Pancreas (tissue), 10 donors: ENCODE measurements at regions not wholly inside any gene's neighbourhood (a gene's known extent, or its start where the extent isn't known, plus 50 kb on each side); places are given as distances from the start of the nearest gene placed in this dataset.

Experiments
- ATAC-seq, 4 donors: fragments of 200-7000 bp; cut with Tn5 transposase; one replicate each; pipeline versions ENCODE4 v1.8.0 to v1.9.1; 2020; ENCODE audit warnings: mild to moderate bottlenecking in 4 of 4, moderate library complexity in 4 of 4
- DNase-seq, 6 donors: peaks; one replicate each; pipeline ENCODE4 v3.0.0-alpha.2; 2020
- FAIRE-seq: peaks from 2 replicates; lab custom pipeline; 2012; peaks lifted over from hg19 to GRCh38; lab: Jason Lieb, UNC
- H3K27ac ChIP-seq, 4 donors: fragments of 200-600 bp; sonication (generic); 1 replicate in 3 of 4; 2 replicates in 1 of 4; pipeline versions ENCODE4 v1.5.0 to v1.8.0; 2020
- H3K27me3 ChIP-seq, 4 donors: fragments of 200-600 bp; one replicate each; pipeline ENCODE4 v1.8.0; 2021
- H3K36me3 ChIP-seq, 3 donors: fragments of 200-600 bp; sonication (generic) in 1 of 3; one replicate each; pipeline versions ENCODE4 v1.5.0 to v1.8.0; 2020 to 2021
- H3K4me1 ChIP-seq, 3 donors: fragments of 200-600 bp; one replicate each; pipeline ENCODE4 v1.8.0; 2021
- H3K4me3 ChIP-seq, 4 donors: fragments of 200-600 bp; sonication (generic) in 2 of 4; one replicate each; pipeline versions ENCODE4 v1.5.0 to v1.8.0; 2020 to 2021
- H3K9me3 ChIP-seq, 4 donors: fragments of 200-600 bp; one replicate each; pipeline ENCODE4 v1.8.0; 2021
- WGBS, 2 donors: extraction: QIAGEN DNeasy Blood & Tissue Kit; methylation state at CpG; one replicate each; pipeline ENCODE4 v1.1.7; 2013; 5-methylcytosine and 5-hydroxymethylcytosine counted together
- intact Hi-C, 3 donors: fragments of 100-400 bp; cut with DNase I; formaldehyde crosslinking; loops; one replicate each; pipeline versions ENCODE4 v1.11.1 to v1.14.2; 2022
- TF ChIP-seq, protein P1 (sequence below), 4 donors: fragments of 200-600 bp; sonication (generic) in 3 of 4; IDR thresholded peaks; one replicate each; pipeline versions ENCODE4 v1.5.0 to v1.8.0; 2021; ENCODE audit warnings: antibody characterized with exemption in 4 of 4
- donor health status: healthy with polysubstance abuse.
- donor health status: DM: no; HTN: no; CAD: no; lungs with moderate emphysema.
- donor health status: DM: no; HTN: no; CAD: no.
- donor health status: control.
- donor health status: control.
- donor health status: Bipolar disorder and iron deficiency.
- donor health status: DM: yes; HTN: yes; CAD: no.
- donor health status: DM: no; HTN: no; CAD: no.
- donor health status: DM: no; HTN: no; CAD: no.
- donor health status: DM: yes; HTN: yes; CAD: no.

DNA sequence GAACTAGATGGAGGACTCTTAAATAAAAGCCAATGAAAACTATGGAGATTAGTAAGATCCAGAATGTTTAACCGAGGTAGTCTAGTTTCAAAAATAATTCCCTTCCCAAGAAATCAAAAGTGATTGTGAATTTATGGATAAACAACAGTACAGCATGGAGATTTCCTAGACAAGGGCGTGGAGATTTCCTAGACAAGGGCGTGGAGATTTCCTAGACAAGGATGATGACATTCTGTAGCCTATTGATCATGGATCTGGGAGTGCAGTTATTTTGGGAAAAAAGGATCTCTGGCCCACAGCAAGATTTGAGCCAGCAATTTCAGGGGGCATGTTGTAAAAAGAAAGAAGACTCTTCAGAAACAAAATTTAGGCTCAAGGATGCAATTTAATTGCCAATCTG lies 175.3 kb downstream of the RAP2B start:
- FAIRE-seq (no peak), DNase-seq (no peak), ATAC-seq (no peak)
- Histone ChIP-seq H3K9me3 (no peaks in the 10 kb centered on the region), H3K4me3 (no peak overlapping the region), H3K36me3 (no peaks in the 10 kb centered on the region), H3K4me1 (no peaks in the 10 kb centered on the region), H3K27ac (no peak overlapping the region), H3K27me3 (no peaks in the 10 kb centered on the region)
- TF ChIP-seq, protein P1, sequence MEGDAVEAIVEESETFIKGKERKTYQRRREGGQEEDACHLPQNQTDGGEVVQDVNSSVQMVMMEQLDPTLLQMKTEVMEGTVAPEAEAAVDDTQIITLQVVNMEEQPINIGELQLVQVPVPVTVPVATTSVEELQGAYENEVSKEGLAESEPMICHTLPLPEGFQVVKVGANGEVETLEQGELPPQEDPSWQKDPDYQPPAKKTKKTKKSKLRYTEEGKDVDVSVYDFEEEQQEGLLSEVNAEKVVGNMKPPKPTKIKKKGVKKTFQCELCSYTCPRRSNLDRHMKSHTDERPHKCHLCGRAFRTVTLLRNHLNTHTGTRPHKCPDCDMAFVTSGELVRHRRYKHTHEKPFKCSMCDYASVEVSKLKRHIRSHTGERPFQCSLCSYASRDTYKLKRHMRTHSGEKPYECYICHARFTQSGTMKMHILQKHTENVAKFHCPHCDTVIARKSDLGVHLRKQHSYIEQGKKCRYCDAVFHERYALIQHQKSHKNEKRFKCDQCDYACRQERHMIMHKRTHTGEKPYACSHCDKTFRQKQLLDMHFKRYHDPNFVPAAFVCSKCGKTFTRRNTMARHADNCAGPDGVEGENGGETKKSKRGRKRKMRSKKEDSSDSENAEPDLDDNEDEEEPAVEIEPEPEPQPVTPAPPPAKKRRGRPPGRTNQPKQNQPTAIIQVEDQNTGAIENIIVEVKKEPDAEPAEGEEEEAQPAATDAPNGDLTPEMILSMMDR (IDR thresholded peaks at IDR 0.05) = no peak
- intact Hi-C loops = no loop called here
- whole genome bisulfite sequencing, 2 donors = 53 to 59% methylated on average over 3 of the region's 3 CpGs

DNA sequence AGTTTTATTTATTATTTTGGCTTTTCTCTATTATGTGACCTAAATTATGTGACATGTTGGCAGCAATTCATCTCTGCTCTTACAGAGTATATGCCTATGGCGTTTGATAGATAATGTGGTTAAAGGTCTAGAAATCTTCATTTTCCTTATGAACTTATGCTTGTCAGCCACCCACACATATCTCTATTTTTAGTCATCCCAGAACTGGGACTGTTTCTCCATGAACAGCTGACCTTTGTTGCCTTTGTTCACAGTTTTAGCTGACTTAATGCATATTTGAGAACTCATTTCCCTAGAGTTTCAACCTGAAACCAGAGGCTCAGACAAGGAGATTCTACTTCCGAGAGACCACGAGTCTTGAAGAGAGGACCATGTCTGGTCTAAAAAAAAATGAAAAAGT lies 176.5 kb downstream of the RAP2B start:
- Histone ChIP-seq H3K36me3 (no peaks in the 10 kb centered on the region), H3K27me3 (no peaks in the 10 kb centered on the region), H3K27ac (peak overlapping the region in 1 of 4 donors; percentile 23), H3K4me1 (no peaks in the 10 kb centered on the region), H3K9me3 (no peaks in the 10 kb centered on the region), H3K4me3 (no peak overlapping the region)
- FAIRE-seq = no peak
- peak in 2 of 4 donors; percentile 58 to 71 for ATAC-seq
- WGBS, 2 donors = 46 to 80% methylated on average over 3 of the region's 3 CpGs
- DNase-seq = no peak
- TF ChIP-seq, protein P1 (IDR thresholded peaks at IDR 0.05) = no peak
- intact Hi-C loops = no loop called here

DNA sequence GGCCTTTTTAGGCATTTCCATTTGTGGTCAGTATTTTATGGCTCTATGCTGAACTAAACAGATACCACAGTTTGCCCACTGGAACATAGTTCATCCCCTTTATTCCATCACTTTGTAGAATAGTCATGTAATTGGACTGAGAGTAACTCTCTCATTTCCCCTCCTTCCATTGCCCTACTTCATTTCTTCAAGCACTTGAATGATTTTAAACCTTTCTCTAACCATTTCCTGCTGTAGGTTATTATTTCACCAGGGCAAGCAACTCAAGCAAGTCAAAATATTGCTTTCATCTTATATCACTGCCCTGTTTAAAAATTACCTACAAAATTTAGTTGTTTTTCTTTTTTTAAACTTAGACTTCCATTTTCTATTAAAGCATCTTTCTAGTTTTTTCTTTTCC lies 177.0 kb downstream of the RAP2B start:
- Histone ChIP-seq H3K9me3 (no peaks in the 10 kb centered on the region), H3K36me3 (no peaks in the 10 kb centered on the region), H3K4me1 (no peaks in the 10 kb centered on the region), H3K27ac (peak overlapping the region in 1 of 4 donors; percentile 23), H3K4me3 (no peak overlapping the region), H3K27me3 (no peaks in the 10 kb centered on the region)
- intact Hi-C loops = no loop called here
- ATAC-seq (no peak), DNase-seq (no peak), FAIRE-seq (no peak)
- TF ChIP-seq, protein P1 (IDR thresholded peaks at IDR 0.05) = no peak

- Histone ChIP-seq H3K4me1 (no peaks in the 10 kb centered on the region), H3K27me3 (no peaks in the 10 kb centered on the region), H3K4me3 (no peak overlapping the region), H3K27ac (no peak overlapping the region), H3K36me3 (no peaks in the 10 kb centered on the region), H3K9me3 (no peaks in the 10 kb centered on the region)
- 43 to 58% methylated on average over 3 of the region's 3 CpGs for WGBS, 2 donors
- intact Hi-C loops = no loop called here
- FAIRE-seq = no peak
- TF ChIP-seq, protein P1 (IDR thresholded peaks at IDR 0.05) = no peak
- no peak for ATAC-seq
- DNase-seq = no peak
Measured at GRCh38 chr3:153343988-153344782, 182.2 kb downstream of the RAP2B start.

DNA sequence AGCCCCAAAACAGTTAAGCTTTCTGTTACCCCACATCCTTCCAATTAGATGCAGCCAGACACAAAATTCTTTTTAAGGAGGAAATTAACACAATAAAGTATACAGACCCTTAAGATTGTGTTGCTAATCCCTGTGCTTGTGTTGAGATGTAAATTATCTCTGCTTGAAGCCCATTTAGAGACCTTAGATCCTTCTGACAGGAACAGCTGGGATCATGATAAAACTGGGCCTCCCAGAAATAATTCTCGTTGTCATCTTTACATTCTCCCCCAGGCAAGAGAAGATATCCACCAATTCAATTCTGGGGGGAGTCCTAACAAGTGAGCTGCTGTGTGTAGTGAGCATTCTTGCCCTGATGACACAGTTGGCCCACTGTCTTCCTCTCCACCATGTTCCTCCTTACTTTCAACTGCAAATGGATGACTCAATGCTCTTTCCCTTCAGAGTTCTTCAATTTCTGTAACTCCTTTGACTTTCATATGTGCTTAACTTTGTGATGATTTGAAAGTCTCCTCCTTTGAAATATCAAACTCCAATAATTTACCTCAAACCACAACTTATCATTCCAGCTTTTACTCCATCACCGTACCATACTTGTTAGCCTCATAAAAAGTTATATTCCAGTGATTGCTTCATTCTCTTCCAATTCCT lies 186.6 kb downstream of the RAP2B start:
- H3K4me1 ChIP-seq = no peaks in the 10 kb centered on the region
- intact Hi-C loops = no loop called here
- no peak overlapping the region for H3K27ac ChIP-seq
- FAIRE-seq = no peak
- DNase-seq = no peak
- H3K4me3 ChIP-seq = no peak overlapping the region
- TF ChIP-seq, protein P1 (IDR thresholded peaks at IDR 0.05) = no peak
- H3K27me3 ChIP-seq = no peaks in the 10 kb centered on the region
- no peak for ATAC-seq
- no peaks in the 10 kb centered on the region for H3K36me3 ChIP-seq
- WGBS, 2 donors = 38 to 50% methylated on average over 2 of the region's 2 CpGs
- no peaks in the 10 kb centered on the region for H3K9me3 ChIP-seq
